ENCODE measurements at regions not wholly inside any gene's neighbourhood (a gene's known extent, or its start where the extent isn't known, plus 50 kb on each side); places are given as distances from the start of the nearest gene placed in this dataset.

- Histone ChIP-seq H3K9me3 (no peaks in the 10 kb centered on the region), H3K36me3 (no peaks in the 10 kb centered on the region), H3K4me3 (no peak overlapping the region), H3K27ac (no peak overlapping the region), H3K4me1 (no peaks in the 10 kb centered on the region), H3K27me3 (peaks cover 0 to 9% (median 0%) of the 10 kb centered on the region in 4 donors)
- 45 to 54% methylated on average over 4 of the region's 4 CpGs for WGBS, 2 donors
- ATAC-seq = no peak
- DNase-seq = no peak
- no peak for FAIRE-seq
- TF ChIP-seq CTCF (IDR thresholded peaks at IDR 0.05) = no peak
- intact Hi-C loops (cut with DNase I) = no loop called here
Observed at GRCh38 chr5:91840412-91840811, 457.3 kb upstream of the ARRDC3 start.

- no peak for TF ChIP-seq CTCF (IDR thresholded peaks at IDR 0.05)
- Histone ChIP-seq H3K4me3 (no peak overlapping the region), H3K4me1 (no peaks in the 10 kb centered on the region), H3K27ac (no peak overlapping the region), H3K36me3 (no peaks in the 10 kb centered on the region), H3K9me3 (no peaks in the 10 kb centered on the region), H3K27me3 (peaks cover 0 to 9% (median 0%) of the 10 kb centered on the region in 4 donors)
- ATAC-seq (no peak), DNase-seq (no peak), FAIRE-seq (no peak)
- WGBS, 2 donors = 46 to 57% methylated on average over 4 of the region's 4 CpGs
- intact Hi-C loops (cut with DNase I) = no loop called here
Observed at GRCh38 chr5:91839721-91840120, 456.6 kb upstream of the ARRDC3 start.

- H3K27ac ChIP-seq = no peak overlapping the region
- 28 to 44% methylated on average over 2 of the region's 2 CpGs for WGBS, 2 donors
- DNase-seq (no peak), ATAC-seq (no peak), FAIRE-seq (no peak)
- H3K4me1 ChIP-seq = no peaks in the 10 kb centered on the region
- H3K9me3 ChIP-seq = no peaks in the 10 kb centered on the region
- intact Hi-C loops (cut with DNase I) = no loop called here
- TF ChIP-seq CTCF (IDR thresholded peaks at IDR 0.05) = no peak
- no peak overlapping the region for H3K4me3 ChIP-seq
- H3K27me3 ChIP-seq = peaks cover 0 to 9% (median 0%) of the 10 kb centered on the region in 4 donors
- no peaks in the 10 kb centered on the region for H3K36me3 ChIP-seq
Observed at GRCh38 chr5:91839233-91839632, 456.1 kb upstream of the ARRDC3 start.

DNA sequence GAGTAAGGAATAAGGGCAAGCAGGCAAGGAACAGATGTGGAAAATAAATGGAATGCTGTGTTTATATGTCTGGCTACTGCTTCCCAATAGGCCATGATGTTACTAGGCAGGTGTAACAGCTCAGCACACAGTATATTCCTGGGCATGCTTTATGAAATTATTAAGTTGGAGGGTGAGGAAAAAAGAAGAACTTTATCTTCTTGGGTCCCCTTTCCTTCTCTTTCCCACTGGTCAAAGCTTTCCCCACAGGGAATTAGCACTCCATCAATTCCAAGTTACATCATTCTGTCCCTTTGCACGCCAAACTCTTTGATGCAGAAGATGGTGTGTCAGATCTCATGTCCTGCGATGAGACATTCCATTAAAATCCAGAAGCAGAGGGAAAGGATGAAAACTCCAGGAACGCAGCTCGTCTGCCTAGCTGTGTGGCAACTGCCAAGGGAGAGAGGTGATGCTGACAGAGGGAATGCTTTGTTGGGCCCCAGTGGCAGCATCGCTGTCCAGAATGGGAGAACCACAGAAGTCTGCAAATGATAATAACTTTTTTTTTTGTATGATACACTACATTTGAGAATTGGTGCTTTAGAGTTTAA lies 447.3 kb upstream of the ARRDC3 start:
- TF ChIP-seq CTCF (IDR thresholded peaks at IDR 0.05) = no peak
- Histone ChIP-seq H3K9me3 (no peaks in the 10 kb centered on the region), H3K27ac (no peak overlapping the region), H3K27me3 (no peaks in the 10 kb centered on the region), H3K36me3 (no peaks in the 10 kb centered on the region), H3K4me3 (no peak overlapping the region), H3K4me1 (no peaks in the 10 kb centered on the region)
- ATAC-seq = no peak
- WGBS, 2 donors = 63 to 72% methylated on average over 5 of the region's 5 CpGs
- intact Hi-C loops (cut with DNase I) = no loop called here
- FAIRE-seq = no peak
- no peak for DNase-seq

GRCh38 chr5:91825618-91826017 lies 442.5 kb upstream of the ARRDC3 start:
- no peak for TF ChIP-seq CTCF (IDR thresholded peaks at IDR 0.05)
- Histone ChIP-seq H3K27ac (no peak overlapping the region), H3K4me1 (no peaks in the 10 kb centered on the region), H3K27me3 (no peaks in the 10 kb centered on the region), H3K4me3 (no peak overlapping the region), H3K9me3 (no peaks in the 10 kb centered on the region), H3K36me3 (no peaks in the 10 kb centered on the region)
- WGBS, 2 donors = 32 to 41% methylated on average over 4 of the region's 4 CpGs
- ATAC-seq = no peak
- FAIRE-seq = no peak
- intact Hi-C loops (cut with DNase I) = no loop called here
- DNase-seq = no peak
